ENCODE measurements at regions not wholly inside any gene's neighbourhood (a gene's known extent, or its start where the extent isn't known, plus 50 kb on each side); places are given as distances from the start of the nearest gene placed in this dataset.
"Not testable (repeated sequence)": the region's sequence is repeated elsewhere in the genome, so short reads cannot be mapped to it uniquely, and the experiment has no call there.

GRCh38 chr6:56838965-56839364 is 115.9 kb upstream of the BEND6 start:
- DNase-seq (ENCODE audit: low spot score): no peak

- DNase-seq (ENCODE audit: low spot score): no peak
These were observed 116.8 kb upstream of the BEND6 start for GRCh38 chr6:56838016-56838555.

GRCh38 chr6:56837322-56837894 is 117.5 kb upstream of the BEND6 start:
- DNase-seq (ENCODE audit: low spot score): no peak

GRCh38 chr6:56835612-56836011 is 119.3 kb upstream of the BEND6 start:
- no peak for DNase-seq (ENCODE audit: low spot score)

GRCh38 chr6:56833873-56834272 is 121.0 kb upstream of the BEND6 start:
- no peak for DNase-seq (ENCODE audit: low spot score)

GRCh38 chr6:56833127-56833791 is 121.6 kb upstream of the BEND6 start:
- no peak for DNase-seq (ENCODE audit: low spot score)

GRCh38 chr6:56832225-56832624 is 122.7 kb upstream of the BEND6 start:
- no peak for DNase-seq (ENCODE audit: low spot score)

GRCh38 chr6:56831334-56831733 is 123.6 kb upstream of the BEND6 start:
- no peak for DNase-seq (ENCODE audit: low spot score)

GRCh38 chr6:56827908-56828649 is 126.8 kb upstream of the BEND6 start:
- DNase-seq (ENCODE audit: low spot score): no peak

- DNase-seq (ENCODE audit: low spot score): not testable (repeated sequence)
These were observed 130.5 kb upstream of the BEND6 start for GRCh38 chr6:56824431-56824830.

- DNase-seq (ENCODE audit: low spot score): no peak
These were observed 133.9 kb upstream of the BEND6 start for GRCh38 chr6:56821005-56821432.

- no peak for DNase-seq (ENCODE audit: low spot score)
These were observed 134.8 kb upstream of the BEND6 start for GRCh38 chr6:56820060-56820459.

- DNase-seq (ENCODE audit: low spot score): no peak
These were observed 135.3 kb upstream of the BEND6 start for GRCh38 chr6:56819604-56820003.

- DNase-seq (ENCODE audit: low spot score): no peak
These were observed 138.5 kb upstream of the BEND6 start for GRCh38 chr6:56816370-56816769.

- DNase-seq (ENCODE audit: low spot score): no peak
These were observed 139.5 kb upstream of the BEND6 start for GRCh38 chr6:56815436-56815835.

GRCh38 chr6:56814802-56815201 is 140.1 kb upstream of the BEND6 start:
- no peak for DNase-seq (ENCODE audit: low spot score)

GRCh38 chr6:56814308-56814707 is 140.6 kb upstream of the BEND6 start:
- DNase-seq (ENCODE audit: low spot score): no peak

GRCh38 chr6:56812851-56813250 is 142.1 kb upstream of the BEND6 start:
- DNase-seq (ENCODE audit: low spot score): not testable (repeated sequence)

- no peak for DNase-seq (ENCODE audit: low spot score)
These were observed 146.0 kb upstream of the BEND6 start for GRCh38 chr6:56808871-56809359.

- no peak for DNase-seq (ENCODE audit: low spot score)
These were observed 146.9 kb upstream of the BEND6 start for GRCh38 chr6:56807989-56808337.

- no peak for DNase-seq (ENCODE audit: low spot score)
These were observed 147.4 kb upstream of the BEND6 start for GRCh38 chr6:56807326-56807988.

GRCh38 chr6:56806368-56806767 is 148.5 kb upstream of the BEND6 start:
- no peak for DNase-seq (ENCODE audit: low spot score)

Measured in CD4-positive, alpha-beta T cell treated with Interleukin-15 for 4 hours (primary cell).